GM18868 (cell line): ENCODE measurements at regions not wholly inside any gene's neighbourhood (a gene's known extent, or its start where the extent isn't known, plus 50 kb on each side); places are given as distances from the start of the nearest gene placed in this dataset.

ENCODE experiments used
- ATAC-seq: cut with Tn5 transposase; IDR thresholded peaks from one replicate; pipeline ENCODE4 v1.9.1; 2021; ENCODE audit warnings: mild to moderate bottlenecking, moderate library complexity; ENCODE audit not compliant: unreplicated experiment

DNA sequence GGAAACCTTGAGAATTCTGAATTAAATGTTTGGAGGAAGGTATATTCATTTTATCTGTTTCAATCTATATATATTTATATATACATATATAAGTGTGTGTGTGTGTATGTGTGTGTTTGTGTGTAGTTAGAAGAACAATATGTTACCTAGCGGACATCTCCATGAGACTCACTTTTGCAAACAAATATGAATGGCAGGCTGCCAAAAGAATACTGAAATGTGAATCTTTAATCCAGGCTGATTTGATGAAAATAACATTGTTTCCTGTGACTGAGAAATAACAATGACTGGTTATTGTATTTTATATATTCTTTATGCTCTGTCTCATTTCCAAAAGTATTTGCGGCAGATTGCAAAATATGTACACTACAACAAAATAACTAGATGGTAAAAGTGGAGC, 255.5 kb upstream of the TGFBR2 start:
- ATAC-seq, result no peak

DNA sequence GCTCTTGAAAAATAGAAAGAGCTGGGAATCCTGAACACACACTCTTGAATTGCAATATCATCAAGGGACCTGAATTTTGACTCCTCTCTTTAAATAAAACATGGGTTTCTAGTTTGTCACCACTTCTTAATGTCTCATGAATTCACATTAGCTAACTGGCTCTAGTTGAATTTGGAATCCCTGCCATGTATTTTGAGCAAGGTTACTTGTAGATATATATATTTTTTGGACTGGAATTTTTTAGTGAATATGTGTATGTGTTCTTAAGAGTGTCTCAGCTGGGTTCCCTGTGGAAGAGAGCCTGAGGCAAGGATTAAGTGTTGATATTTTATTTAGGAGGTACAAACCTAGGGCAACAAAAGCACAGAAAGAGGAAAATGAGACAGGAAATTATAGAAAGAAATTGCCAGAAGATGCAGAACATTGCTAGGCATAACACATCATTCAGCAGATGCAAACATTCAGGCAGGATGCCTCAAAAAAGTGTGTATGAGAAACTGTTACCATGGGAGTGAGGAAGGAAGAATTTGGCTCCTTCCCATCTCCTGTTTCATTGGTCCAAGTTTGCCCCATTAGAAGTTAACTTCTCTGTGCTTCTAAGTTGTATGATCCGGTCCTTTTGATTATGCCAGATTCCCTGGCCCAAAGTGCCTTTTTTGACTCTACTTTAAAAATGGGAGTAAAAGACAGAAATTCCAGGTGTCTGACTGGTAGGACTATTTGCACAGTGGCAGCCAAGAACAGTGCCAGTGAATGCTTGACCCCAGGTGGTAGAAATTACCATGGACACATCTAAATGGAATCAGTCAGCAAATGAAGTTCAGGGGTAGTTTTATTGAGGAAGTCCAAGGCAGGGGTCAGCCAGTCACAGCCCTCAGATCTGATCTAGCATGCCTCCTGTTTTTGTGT, 253.7 kb upstream of the TGFBR2 start:
- no peak for ATAC-seq

DNA sequence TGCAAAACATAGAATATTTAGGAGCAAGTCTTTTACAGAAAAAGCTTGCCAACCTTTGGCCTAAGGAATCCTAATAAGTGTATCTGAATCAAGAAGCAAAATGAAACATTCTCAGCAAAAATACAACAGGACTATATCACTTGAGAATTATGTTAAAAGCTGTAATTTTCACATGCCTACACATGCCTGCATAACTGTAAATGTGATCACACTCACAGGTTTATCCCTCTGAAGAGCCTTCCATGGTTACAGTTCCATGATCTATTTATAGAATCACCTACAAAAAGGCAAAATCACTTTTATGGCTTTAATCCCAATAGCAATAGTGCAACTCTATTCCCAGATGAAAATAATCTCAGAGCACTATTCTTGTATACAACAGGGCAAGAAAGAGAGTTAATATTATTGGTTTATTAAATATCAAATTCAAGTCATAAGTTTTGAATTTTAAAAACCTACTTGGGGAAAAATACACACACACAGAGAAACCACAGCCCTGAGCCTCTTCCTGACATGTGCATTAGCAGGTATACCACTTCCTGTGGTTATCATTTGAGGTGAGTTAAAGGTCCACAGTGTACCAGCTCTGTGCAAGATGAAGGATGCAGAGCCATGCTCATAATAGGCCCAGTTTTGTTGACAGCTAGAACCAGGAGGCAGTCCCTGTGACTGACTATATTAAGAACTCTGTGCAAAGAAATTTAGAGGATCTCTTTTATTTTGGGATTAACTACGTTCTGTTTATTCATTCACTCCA, 252.5 kb upstream of the TGFBR2 start:
- peak; percentile 92 for ATAC-seq

DNA sequence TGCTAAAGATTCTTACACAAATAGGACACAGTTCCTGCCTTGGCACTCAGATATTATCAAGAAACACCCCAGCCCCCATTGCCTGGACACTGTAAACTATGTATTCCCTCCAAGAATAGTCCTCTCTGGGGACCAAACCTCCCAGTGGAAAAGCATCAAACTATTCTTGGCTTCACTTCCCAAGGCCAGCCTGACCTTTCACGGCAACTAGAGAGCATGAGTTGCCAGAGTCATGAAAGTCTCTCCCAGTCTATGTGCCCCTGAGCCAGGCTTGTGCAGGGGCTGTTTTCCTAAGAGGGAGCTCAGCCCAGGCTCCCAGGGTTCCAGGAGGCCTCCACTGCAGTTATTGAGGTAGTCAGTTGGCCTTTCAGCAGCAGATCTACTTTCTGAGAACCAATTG, 251.9 kb upstream of the TGFBR2 start:
- ATAC-seq, result peak; percentile 5

DNA sequence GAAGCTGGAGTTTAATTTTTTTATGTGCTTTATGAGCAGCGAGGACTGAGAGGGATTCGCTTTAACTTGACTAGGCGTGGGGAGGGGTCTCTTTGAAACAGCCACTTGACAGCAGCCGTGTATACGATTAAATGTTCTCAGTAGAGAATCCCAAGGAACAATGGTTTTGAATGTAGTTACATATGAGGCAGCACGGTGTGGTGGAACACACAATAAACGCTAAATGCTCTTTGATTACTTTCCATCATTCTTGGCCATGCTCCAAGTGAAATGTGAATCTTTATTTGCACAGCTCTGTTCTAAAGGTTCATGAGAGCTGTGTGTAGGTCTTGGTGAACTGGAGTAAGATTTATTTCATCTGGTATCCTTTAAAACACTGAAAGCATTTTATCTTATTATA, 251.4 kb upstream of the TGFBR2 start:
- no peak for ATAC-seq

DNA sequence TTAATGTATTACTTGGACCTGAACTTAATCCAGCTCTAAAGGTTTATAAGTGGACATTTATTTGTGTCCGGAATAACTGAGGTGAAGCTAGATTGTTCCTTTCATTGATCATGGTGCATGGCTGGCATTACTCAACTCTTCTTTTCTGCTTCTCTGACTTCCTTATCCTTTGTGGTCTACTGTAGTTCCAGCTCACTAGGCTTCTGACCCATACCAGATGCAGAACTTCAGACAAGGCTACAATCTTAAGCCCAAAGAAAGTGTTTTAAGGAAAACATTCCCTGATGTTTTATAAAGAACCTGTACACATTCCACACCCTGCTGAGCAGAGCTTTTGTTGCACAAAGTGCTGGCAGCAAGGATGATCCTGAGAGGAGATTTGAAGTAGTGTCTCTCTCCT, 250.8 kb upstream of the TGFBR2 start:
- ATAC-seq, result no peak

DNA sequence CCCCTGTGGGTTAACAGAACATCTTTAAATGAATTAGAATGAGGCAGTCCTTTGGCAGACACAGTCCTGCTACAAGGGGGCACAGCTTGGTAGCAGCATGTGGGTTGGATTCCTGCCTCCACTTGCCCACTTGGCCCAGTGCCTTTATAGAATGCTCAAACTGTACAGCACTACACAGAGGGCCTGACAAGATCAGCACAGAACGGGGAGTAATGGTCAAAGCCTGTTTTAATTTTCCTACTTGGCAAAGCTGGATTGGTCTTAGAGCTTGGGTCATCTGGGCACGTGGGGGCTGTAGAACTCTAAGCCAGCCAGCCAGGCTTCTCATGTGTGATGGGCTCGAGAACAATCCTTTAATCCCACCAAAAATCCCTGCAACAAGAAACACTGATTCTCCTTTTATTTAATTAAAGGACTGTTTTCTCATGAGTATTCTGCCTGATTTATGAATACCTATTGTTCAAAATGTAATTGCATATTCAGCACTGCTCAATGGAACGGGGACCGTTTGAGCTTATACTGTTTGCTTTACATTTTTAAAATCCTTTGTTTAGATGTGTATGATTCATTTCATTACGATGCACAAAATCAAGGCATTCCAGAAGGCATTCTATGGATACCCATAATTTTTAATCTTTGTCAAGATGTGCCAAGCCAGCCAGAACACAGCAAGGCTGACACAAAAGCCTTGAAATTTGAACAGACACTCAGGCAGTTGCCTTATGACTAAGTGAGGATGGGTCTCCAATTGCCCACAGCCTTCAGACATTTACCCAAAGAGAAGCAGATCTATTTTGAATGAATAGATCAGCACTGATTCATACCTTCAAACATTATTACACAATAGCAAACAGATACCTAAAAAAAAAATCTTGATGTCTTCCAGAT, 249.3 kb upstream of the TGFBR2 start:
- no peak for ATAC-seq

DNA sequence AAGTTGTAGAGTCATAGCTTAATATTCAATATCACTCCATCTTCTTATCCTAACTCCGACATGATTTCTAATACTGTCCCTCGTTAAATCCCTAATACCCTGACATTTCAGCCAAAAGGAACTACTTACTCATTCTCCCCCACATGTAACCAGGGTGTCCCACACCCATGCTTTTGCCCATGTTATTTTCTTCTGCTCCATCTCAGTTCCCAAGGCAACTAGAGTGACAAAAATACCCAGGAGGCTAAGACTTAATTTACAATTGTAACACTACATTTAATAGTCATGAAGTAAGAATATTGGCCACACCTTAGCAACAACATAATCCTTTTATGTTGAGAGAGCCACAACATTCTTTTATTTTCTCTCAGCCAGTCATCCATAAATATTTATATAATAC, 248.5 kb upstream of the TGFBR2 start:
- no peak for ATAC-seq

DNA sequence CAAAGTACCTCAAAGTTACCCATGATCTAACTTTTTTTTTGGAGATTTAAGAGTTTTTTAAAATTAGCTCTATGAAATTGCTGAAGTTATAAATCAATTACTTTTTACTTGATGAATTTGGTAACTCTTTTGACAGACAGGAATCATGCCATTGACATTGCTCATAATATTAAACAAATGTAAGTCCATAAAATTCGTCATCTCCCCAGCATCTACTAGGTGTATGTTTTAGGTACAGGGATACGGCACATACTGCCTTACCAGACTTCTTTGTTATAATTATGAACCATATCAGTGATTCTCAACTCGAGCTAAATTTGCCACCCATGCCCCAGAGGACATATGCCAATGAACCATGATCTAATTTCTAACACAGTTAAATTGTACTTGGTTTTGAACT, 247.5 kb upstream of the TGFBR2 start:
- ATAC-seq, result no peak

DNA sequence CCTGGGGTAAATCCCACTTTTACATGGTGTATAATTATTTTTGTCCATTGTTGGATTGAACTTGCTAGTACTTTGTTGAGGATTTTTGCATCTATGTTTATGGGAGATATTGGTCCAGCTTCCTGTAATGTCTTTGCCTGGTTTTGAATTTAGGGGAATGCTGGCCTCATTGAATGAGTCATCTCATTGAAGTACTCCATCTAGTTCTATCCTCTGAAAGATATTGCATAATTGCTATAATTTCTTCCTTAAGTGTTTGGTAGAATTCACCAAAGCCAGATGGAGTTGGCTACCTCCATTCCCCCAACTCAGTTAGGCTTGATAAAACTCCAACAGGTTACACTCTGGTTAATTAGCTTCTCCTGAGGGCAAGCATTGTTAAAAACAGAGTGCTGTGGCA, 237.4 kb upstream of the TGFBR2 start:
- no peak for ATAC-seq

DNA sequence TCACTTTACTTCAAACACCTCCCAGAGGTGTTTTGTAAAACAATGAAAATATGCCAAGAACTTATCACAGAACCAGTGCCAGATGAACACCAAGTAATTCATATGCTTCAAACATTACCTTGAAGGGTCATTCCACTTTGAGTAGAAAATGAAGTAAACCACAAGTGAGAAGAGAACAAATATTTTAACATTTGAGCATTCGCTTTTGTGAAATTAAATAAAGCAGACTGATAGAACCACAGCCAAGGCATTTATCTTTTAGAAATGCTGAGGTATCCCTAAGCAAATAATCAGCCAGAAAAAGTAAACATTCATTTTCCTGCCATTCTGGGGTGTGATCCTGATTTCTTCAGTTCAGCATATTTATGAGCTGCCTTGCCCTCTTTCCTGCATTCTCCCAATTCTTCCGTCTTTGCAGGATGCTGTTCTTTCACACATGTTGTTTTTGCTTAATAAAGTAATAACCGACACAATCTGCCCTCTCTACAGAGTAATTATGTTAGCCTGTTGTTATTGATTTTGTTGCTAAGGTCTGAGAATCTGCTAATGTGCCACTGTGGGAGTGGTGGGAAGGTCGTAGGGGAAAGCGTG, 235.6 kb upstream of the TGFBR2 start:
- no peak for ATAC-seq

DNA sequence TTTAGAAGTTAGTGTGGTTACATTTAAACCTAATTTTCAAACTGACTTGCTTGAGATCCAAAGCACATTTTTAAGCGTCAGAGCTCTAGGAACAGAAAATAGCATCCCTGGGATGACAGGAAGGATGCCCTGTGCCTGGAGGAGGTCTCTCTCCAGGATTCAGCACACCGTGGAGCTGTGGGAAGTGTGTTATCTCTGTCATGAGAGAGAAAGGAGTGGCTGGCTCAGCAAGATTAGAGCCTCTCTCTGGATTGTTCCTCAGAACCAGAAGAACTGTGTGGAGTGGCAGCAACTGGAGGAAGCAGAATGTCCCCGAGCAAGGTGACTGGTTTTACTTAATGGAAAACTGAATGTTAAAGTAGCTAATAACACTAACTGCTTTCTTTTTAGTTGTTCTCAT, 233.6 kb upstream of the TGFBR2 start:
- no peak for ATAC-seq

DNA sequence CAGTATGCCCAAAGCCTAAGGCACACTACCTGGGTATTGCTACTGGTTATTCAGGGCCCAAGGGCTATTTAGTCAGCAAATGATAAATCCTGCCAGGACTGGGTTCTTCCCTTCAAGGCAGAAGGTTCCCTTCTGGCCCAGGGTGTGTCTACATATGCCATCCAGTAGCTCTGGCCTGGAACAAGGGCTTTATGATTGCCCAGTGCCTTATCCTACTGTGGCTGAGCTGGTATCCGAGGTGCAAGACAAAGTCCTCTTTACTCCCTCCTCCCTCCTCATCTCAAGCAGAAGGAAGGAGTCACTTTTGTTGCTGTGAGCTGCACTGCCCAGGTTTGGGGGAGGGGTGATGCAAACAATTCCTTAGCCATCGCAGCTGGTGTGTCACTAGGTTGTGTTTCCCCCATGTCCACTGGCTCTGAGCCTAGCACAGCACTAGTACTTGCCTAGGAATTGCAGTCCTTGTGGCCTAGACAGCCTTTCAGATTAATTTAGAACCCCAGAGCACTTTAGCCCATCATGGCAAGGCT, 221.8 kb upstream of the TGFBR2 start:
- ATAC-seq, result no peak

DNA sequence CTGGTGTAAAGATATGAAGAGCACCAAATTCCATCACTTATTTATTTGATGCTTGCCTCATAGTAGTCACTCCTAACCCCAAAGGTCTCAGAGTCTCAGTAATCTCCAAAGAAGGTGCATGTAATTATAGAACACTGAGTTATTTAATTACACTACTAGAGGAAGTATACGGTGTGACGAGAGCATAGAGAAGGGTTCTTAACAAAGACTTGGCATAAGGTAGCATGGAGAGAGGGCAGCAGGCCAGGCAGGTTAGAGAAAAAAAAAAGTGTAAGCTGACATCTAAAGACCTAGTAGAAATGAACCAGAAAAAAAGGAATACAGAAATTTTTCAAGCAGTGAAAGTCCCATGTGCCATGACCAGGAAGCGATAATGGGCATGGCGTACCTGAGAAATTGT, 213.3 kb upstream of the TGFBR2 start:
- ATAC-seq, result no peak

DNA sequence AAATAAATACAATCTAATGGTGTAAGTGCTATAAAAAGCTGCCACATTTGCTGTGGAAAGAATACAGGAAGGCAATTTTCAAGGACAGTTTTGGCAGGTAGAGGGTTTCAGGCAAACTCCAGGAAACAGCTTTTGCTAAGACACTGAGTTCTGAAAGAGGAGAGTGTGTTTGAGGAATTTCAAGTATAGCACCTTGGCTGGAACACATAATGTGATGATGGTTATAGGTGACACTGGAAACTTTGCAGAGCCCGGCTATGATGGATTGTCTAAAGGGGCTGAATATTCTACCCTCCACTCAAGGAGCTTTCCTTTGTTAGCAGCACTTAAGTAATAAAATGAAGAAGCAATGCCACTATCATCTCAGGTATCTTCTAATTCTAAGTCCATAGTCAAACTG, 209.4 kb upstream of the TGFBR2 start:
- no peak for ATAC-seq

DNA sequence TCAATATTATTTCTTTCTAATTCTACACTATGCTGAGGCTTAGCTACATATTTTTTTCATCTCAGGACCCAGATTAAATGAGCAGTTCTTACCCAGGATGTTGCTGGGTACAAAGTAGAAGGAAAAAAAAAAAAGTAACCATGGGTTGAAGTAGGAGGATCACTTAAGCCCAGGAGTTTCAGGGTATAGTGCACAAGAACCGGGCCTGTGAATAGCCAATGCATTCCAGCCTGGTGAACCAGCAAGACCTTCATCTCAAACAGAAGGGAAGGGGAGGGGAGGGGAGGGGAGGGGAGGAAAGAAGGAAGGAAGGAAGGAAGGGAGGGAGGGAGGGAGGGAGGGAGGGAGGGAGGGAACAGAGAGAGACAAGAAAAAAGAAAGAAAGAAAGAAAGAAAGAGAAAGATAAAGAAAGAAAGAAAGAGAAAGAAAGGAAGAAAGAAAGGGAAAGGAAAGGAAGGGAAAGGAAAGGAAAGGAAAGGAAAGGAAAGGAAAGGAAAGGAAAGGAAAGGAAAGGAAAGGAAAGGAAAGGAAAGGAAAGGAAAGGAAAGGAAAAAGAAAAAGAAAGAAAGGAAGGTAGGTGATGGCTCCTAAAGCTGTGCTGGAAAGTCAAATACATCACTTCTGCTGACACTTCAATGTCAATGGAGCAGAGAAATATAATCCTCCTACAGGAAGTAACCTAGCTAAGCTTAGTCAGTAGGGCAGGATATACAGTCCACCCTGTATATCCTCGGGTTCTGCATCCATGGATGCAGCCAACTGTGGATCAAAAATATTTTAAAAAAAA, 206.8 kb upstream of the TGFBR2 start:
- no peak for ATAC-seq

DNA sequence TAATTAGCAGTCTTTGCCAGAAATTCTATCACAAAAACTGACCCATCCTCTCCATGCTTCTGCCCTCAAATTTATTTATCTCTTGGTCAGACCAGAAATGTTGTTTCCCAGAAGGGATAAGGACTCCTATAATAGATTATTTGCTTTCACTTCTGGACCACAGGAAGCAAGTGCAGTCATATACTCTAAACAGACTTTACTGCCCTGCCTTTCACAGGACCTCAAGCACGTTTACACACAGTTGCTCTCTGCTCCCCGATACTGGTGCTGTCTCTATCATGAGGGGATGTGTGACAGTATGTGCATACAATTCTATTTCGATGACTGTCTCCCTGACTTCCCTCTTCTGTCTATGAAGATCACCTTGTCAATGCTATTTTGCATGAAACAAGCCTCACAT, 205.5 kb upstream of the TGFBR2 start:
- ATAC-seq, result no peak

DNA sequence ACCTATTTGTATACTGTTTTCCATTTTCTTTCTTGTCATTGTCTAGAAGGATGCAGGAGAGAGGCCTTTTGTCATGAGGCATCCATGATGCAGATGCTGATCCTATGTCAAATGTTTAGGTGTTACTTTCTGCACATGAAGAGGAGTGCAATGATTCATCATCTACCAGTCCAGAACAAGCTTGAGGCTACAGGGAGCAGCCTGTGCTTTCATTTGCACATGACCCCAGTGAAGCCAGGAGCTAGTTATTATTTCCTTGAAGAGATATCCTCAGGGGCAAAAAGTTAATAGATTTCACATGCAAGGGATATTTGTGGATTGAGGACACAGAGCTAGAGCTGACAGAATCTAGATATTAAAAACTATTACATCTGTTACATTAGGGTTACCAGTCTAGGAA, 204.4 kb upstream of the TGFBR2 start:
- ATAC-seq, result no peak

DNA sequence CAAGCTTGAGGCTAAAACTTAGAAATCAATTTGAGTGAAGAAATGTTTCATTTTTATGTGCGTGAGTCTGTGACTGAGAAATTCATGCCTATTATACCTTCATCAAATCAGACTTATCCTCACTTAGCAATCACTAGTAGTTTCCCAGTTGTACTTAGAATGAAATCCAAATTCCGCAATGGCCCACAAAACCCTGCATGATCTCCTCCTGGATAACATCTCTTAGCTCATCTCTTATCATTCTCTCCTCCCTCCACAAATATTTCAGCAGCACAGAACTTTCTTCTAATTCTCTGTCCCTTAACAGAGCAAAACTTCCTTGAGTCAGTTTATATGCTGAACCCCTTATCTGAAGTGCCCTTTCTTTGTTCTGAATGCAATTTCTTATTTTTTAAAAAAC, 198.8 kb upstream of the TGFBR2 start:
- no peak for ATAC-seq

DNA sequence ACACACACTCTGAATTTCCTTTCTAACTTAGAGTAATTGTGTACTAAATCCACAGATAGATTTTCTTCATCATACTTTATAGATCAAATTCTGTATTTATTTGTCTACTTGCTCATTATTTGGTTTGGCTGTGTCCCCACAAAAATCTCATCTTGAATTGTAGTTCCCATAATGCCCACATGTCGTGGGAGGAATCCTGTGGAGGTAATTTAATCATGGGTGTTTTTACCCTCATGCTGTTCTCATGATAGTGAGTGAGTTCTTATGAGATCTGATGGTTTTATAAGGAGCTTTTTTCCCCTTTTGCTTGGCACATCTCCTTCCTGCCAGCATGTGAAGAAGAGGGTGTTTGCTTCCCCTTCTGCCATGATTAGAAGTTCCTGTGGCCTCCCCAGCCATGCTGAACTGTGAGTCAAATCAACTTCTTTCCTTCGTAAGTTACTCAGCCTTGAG, 198.3 kb upstream of the TGFBR2 start:
- ATAC-seq, result no peak
